PC-3 (cell line): ENCODE measurements at regions not wholly inside any gene's neighbourhood (a gene's known extent, or its start where the extent isn't known, plus 50 kb on each side); places are given as distances from the start of the nearest gene placed in this dataset.

ENCODE experiments used
- ATAC-seq: fragments of 200-7000 bp; cut with Tn5 transposase; 2 replicates; pipeline ENCODE4 v1.9.1; 2020; ENCODE audit warnings: mild to moderate bottlenecking, moderate library complexity
- BruUV-seq: library from RNA; stranded (reverse); fragments of 400-500 nt; replicated peaks from 2 replicates; lab custom pipeline; 2021; lab: Mats Ljungman, UMichigan
- CTCF ChIA-PET: fragments of 300-600 bp; sonication (Branson Sonifier 250); formaldehyde crosslinking; loops from one replicate; lab custom pipeline; 2022; ENCODE audit warnings: antibody characterized with exemption; lab: Charles Lee
- POLR2A ChIA-PET: fragments of 300-600 bp; sonication (Branson Sonifier 250); formaldehyde crosslinking; loops from one replicate; lab custom pipeline; 2022; ENCODE audit warnings: antibody characterized with exemption; ENCODE audit not compliant: unreplicated experiment; lab: Charles Lee
- DNase-seq: peaks from one replicate; pipeline ENCODE4 v3.0.0-alpha.2; 2015
- H2AFZ ChIP-seq: fragments of 300-600 bp; sonication (generic); 2 replicates; pipeline ENCODE4 v1.6.0; 2016; ENCODE audit warnings: antibody characterized with exemption, low read length
- H3F3A ChIP-seq: fragments of 300-600 bp; sonication (generic); one replicate; pipeline ENCODE4 v1.6.0; 2017; ENCODE audit warnings: antibody characterized with exemption, low read length, control low read depth, mild to moderate bottlenecking; ENCODE audit not compliant: unreplicated experiment
- H3K27ac ChIP-seq: fragments of 300-600 bp; sonication (generic); 2 replicates; pipeline ENCODE4 v1.5.1; 2016; ENCODE audit warnings: mild to moderate bottlenecking, low read length
- H3K27me3 ChIP-seq: fragments of 300-600 bp; sonication (generic); 2 replicates; pipeline ENCODE4 v1.6.1; 2016; ENCODE audit warnings: low read length, mixed read lengths
- H3K36me3 ChIP-seq: fragments of 300-600 bp; sonication (generic); 2 replicates; pipeline ENCODE4 v1.6.1; 2016; ENCODE audit warnings: low read depth, mixed run types, low read length, mixed read lengths
- H3K4me1 ChIP-seq: fragments of 300-600 bp; sonication (generic); 2 replicates; pipeline ENCODE4 v1.5.1; 2016; ENCODE audit warnings: low read length; ENCODE audit not compliant: insufficient read depth
- H3K4me2 ChIP-seq: fragments of 300-600 bp; sonication (generic); 2 replicates; pipeline ENCODE4 v1.6.0; 2016; ENCODE audit warnings: low read length
- H3K4me3 ChIP-seq: fragments of 300-600 bp; sonication (generic); 2 replicates; pipeline ENCODE4 v1.5.1; 2016; ENCODE audit warnings: mild to moderate bottlenecking, low read length, mixed read lengths
- H3K79me2 ChIP-seq: fragments of 300-600 bp; sonication (generic); 2 replicates; pipeline ENCODE4 v1.6.1; 2017; ENCODE audit warnings: low read length, mixed read lengths
- H3K9ac ChIP-seq: fragments of 300-600 bp; sonication (generic); 2 replicates; pipeline ENCODE4 v1.6.0; 2016; ENCODE audit warnings: mild to moderate bottlenecking, low read length
- H3K9me2 ChIP-seq: fragments of 300-600 bp; sonication (generic); replicated peaks from 2 replicates; pipeline ENCODE4 v1.6.1; 2016; ENCODE audit warnings: mixed run types, low read length, mixed read lengths
- H3K9me3 ChIP-seq: fragments of 300-600 bp; sonication (generic); 2 replicates; pipeline ENCODE4 v1.6.1; 2016; ENCODE audit warnings: low read length, mixed read lengths
- H4K20me1 ChIP-seq: fragments of 300-600 bp; sonication (generic); 2 replicates; pipeline ENCODE4 v1.6.1; 2016; ENCODE audit warnings: low read length, mixed read lengths
- EZH2 ChIP-seq: fragments of 300-600 bp; sonication (generic); IDR thresholded peaks from one replicate; pipeline ENCODE4 v1.6.1; 2017; ENCODE audit warnings: antibody characterized with exemption, mild to moderate bottlenecking, low read length; ENCODE audit not compliant: unreplicated experiment
- EZH2phosphoT487 ChIP-seq: fragments of 300-600 bp; sonication (generic); IDR thresholded peaks from 2 replicates; pipeline ENCODE4 v1.6.1; 2018; ENCODE audit warnings: mild to moderate bottlenecking, antibody characterized with exemption, low read length, borderline replicate concordance
- intact Hi-C: fragments of 100-400 bp; cut with micrococcal nuclease; formaldehyde crosslinking; loops from 2 replicates; pipeline ENCODE4 v1.9.0; 2023
- TF ChIP-seq, protein P1 (sequence below): fragments of 300-600 bp; sonication (generic); conservative IDR thresholded peaks from 2 replicates; pipeline ENCODE4 v1.5.1; 2017; ENCODE audit warnings: antibody characterized with exemption, low read depth, mild to moderate bottlenecking, low read length

DNA sequence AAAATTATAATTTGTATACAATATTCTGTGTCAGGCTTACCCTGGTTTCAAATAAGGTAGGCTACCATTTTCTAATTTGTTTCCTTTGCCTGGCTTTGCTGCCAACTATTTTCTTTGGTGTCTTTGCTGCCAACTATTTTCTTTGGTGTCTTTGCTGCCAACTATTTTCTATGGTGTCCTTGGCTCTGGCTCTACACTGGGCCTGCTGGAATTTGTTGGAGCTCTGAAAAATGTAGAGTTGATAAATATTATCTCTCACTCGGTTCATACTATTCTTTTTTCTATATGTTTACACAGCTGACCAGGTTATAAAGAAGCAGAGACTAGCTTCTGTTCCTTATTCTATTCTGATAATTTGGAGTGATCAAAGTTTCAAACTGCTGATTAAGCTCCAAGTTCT, 768.0 kb upstream of the PHF14 start:
- DNase-seq, result no peak
- Histone ChIP-seq H3F3A (no peaks in the 10 kb centered on the region), H3K36me3 (no peaks in the 10 kb centered on the region), H3K4me1 (no peaks in the 10 kb centered on the region), H3K27me3 (no peaks in the 10 kb centered on the region), H3K9me3 (peaks cover 3% of the 10 kb centered on the region; the same call in 1 of the 2 replicates), H3K9ac (no peak overlapping the region), H3K27ac (no peak overlapping the region), H3K9me2 (no peaks in the 10 kb centered on the region), H3K79me2 (no peaks in the 10 kb centered on the region), H2AFZ (no peak overlapping the region), H3K4me2 (no peak overlapping the region), H4K20me1 (no peaks in the 10 kb centered on the region), H3K4me3 (no peak overlapping the region)
- ChIA-PET CTCF (no interaction called here), POLR2A (interaction anchor here (0.7 kb wide), 1 partner anchor 354 kb away, joined by 4 read pairs; no protein-coding TSS in a partner anchor)
- TF ChIP-seq, protein P1, sequence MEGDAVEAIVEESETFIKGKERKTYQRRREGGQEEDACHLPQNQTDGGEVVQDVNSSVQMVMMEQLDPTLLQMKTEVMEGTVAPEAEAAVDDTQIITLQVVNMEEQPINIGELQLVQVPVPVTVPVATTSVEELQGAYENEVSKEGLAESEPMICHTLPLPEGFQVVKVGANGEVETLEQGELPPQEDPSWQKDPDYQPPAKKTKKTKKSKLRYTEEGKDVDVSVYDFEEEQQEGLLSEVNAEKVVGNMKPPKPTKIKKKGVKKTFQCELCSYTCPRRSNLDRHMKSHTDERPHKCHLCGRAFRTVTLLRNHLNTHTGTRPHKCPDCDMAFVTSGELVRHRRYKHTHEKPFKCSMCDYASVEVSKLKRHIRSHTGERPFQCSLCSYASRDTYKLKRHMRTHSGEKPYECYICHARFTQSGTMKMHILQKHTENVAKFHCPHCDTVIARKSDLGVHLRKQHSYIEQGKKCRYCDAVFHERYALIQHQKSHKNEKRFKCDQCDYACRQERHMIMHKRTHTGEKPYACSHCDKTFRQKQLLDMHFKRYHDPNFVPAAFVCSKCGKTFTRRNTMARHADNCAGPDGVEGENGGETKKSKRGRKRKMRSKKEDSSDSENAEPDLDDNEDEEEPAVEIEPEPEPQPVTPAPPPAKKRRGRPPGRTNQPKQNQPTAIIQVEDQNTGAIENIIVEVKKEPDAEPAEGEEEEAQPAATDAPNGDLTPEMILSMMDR, result no peak
- TF ChIP-seq EZH2phosphoT487, result no peak
- ATAC-seq, result no peak
- BruUV-seq, result no TSS peak
- intact Hi-C loops, result no loop called here

DNA sequence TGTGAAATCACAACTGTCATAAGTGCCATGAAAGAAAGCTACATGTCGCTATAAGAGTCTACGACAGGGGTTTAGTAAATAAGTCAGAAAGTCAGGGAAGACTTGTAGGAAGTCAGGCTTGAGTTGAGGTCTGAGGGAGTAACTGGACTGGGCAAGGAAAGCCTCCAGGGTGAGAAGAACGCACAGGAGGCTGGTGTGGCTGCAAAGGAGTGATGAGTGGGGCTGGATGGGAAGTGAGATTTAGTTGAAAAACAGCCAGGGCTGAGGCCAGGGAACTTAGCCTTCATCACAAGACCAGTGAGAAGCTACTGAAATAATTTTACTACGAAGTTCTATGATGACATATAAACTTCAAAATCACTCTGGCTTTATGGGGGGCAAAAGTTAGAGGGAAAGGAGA, 763.7 kb upstream of the PHF14 start:
- no peaks in the 10 kb centered on the region for H3K9me2 ChIP-seq
- H2AFZ ChIP-seq, result no peak overlapping the region
- H3K4me3 ChIP-seq, result no peak overlapping the region
- H3K9me3 ChIP-seq, result peaks cover 3% of the 10 kb centered on the region; the same call in 1 of the 2 replicates
- H3F3A ChIP-seq, result no peaks in the 10 kb centered on the region
- ChIA-PET CTCF (no interaction called here), POLR2A (no interaction called here)
- H3K27me3 ChIP-seq, result no peaks in the 10 kb centered on the region
- BruUV-seq, result no TSS peak
- H3K4me2 ChIP-seq, result no peak overlapping the region
- no peaks in the 10 kb centered on the region for H3K79me2 ChIP-seq
- intact Hi-C loops, result no loop called here
- no peak for TF ChIP-seq EZH2phosphoT487
- TF ChIP-seq, protein P1, result no peak
- TF ChIP-seq EZH2, result no peak
- no peaks in the 10 kb centered on the region for H3K36me3 ChIP-seq
- no peaks in the 10 kb centered on the region for H4K20me1 ChIP-seq
- DNase-seq (no peak), ATAC-seq (no peak)
- H3K9ac ChIP-seq, result no peak overlapping the region
- no peak overlapping the region for H3K27ac ChIP-seq
- no peaks in the 10 kb centered on the region for H3K4me1 ChIP-seq

DNA sequence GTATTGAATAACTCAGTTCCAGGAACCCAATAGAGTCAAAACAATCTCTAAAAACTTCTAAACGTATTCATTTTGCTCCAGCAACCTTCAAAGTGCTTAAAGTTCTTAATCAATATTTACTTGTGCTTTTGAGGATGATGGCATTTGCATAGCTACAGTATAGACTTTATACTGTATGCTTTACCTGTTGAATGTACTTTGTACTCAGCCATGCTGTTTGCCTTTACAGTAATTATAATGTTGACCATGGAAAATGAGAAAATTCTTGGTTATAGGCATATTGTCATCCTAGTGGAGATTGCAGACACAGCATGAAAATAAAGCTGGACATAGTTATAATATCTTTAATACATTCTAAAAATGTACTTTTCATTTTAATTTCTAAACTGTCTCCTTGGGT, 762.7 kb upstream of the PHF14 start:
- H3K4me3 ChIP-seq, result no peak overlapping the region
- DNase-seq, result no peak
- H3K36me3 ChIP-seq, result no peaks in the 10 kb centered on the region
- H3K27ac ChIP-seq, result no peak overlapping the region
- no peaks in the 10 kb centered on the region for H3F3A ChIP-seq
- CTCF ChIA-PET, result no interaction called here
- H4K20me1 ChIP-seq, result no peaks in the 10 kb centered on the region
- BruUV-seq, result no TSS peak
- intact Hi-C loops, result no loop called here
- POLR2A ChIA-PET, result no interaction called here
- H3K27me3 ChIP-seq, result no peaks in the 10 kb centered on the region
- peaks cover 3% of the 10 kb centered on the region; the same call in 1 of the 2 replicates for H3K9me3 ChIP-seq
- no peak overlapping the region for H2AFZ ChIP-seq
- H3K9me2 ChIP-seq, result no peaks in the 10 kb centered on the region
- no peaks in the 10 kb centered on the region for H3K79me2 ChIP-seq
- H3K4me2 ChIP-seq, result no peak overlapping the region
- no peak overlapping the region for H3K9ac ChIP-seq
- no peaks in the 10 kb centered on the region for H3K4me1 ChIP-seq
- no peak for TF ChIP-seq EZH2
- TF ChIP-seq, protein P1, result no peak
- no peak for TF ChIP-seq EZH2phosphoT487
- ATAC-seq, result no peak
